Kidney epithelial cell (primary cell): ENCODE measurements at regions not wholly inside any gene's neighbourhood (a gene's known extent, or its start where the extent isn't known, plus 50 kb on each side); places are given as distances from the start of the nearest gene placed in this dataset.

ENCODE experiments used
- DNase-seq: peaks from one replicate; pipeline ENCODE4 v3.0.0-alpha.2; 2010; ENCODE audit warnings: low read depth
- H3K27me3 ChIP-seq: 2 replicates; pipeline ENCODE4 v1.6.0; 2011; ENCODE audit warnings: low read length; ENCODE audit not compliant: control insufficient read depth, insufficient read depth
- H3K36me3 ChIP-seq: 2 replicates; pipeline ENCODE4 v1.5.1; 2011; ENCODE audit warnings: low read length; ENCODE audit not compliant: control insufficient read depth, insufficient read depth
- H3K4me3 ChIP-seq: 2 replicates; pipeline ENCODE4 v1.5.1; 2011; ENCODE audit warnings: low read depth, mild to moderate bottlenecking, control low read depth, low read length
- TF ChIP-seq, protein P1 (sequence below): IDR thresholded peaks from 2 replicates; pipeline ENCODE4 v1.5.1; 2011; ENCODE audit warnings: mild to moderate bottlenecking, moderate library complexity, low read length, control low read depth, inconsistent platforms; ENCODE audit not compliant: insufficient read depth, poor library complexity, severe bottlenecking

DNA sequence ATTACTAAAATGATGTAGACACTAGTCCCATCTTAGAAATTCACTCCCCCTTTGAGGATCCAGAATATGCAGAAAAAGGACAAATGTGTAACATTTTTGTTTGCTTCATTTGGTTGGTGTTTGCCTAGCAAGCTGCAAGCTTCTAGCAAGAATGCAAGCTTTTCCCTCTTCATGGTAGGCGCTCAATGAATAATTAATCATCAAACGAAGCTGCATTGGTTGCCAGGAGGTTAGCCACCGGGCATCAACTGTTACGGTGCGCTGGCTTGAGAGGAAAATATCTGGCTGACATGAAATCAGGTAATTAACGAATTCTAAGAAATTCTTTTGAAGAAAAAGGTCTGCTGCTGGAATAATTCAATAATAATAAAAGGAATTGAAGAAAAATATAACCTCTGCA, 341.0 kb upstream of the KYNU start:
- Histone ChIP-seq H3K27me3 (no peaks in the 10 kb centered on the region), H3K36me3 (no peaks in the 10 kb centered on the region), H3K4me3 (no peak overlapping the region)
- TF ChIP-seq, protein P1, sequence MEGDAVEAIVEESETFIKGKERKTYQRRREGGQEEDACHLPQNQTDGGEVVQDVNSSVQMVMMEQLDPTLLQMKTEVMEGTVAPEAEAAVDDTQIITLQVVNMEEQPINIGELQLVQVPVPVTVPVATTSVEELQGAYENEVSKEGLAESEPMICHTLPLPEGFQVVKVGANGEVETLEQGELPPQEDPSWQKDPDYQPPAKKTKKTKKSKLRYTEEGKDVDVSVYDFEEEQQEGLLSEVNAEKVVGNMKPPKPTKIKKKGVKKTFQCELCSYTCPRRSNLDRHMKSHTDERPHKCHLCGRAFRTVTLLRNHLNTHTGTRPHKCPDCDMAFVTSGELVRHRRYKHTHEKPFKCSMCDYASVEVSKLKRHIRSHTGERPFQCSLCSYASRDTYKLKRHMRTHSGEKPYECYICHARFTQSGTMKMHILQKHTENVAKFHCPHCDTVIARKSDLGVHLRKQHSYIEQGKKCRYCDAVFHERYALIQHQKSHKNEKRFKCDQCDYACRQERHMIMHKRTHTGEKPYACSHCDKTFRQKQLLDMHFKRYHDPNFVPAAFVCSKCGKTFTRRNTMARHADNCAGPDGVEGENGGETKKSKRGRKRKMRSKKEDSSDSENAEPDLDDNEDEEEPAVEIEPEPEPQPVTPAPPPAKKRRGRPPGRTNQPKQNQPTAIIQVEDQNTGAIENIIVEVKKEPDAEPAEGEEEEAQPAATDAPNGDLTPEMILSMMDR = no peak
- DNase-seq = no peak

DNA sequence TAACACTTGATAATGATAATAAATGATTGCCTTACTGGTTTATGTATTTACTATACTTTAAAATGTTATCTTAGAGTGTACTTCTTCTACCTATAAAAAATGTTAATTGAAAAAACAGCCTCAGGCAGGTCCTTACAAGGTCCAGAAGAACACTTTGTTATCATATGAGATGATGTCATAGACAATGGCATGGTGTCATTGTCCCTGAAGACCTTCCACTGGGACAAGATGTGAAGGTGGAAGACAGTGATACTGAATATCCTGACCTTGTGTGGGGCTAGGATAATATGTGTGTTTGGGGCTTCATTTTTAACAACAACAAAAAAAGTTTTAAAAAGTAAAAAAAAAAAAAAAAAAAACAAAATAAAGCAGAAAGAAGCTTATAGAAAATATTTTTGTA, 342.2 kb upstream of the KYNU start:
- Histone ChIP-seq H3K4me3 (no peak overlapping the region), H3K27me3 (no peaks in the 10 kb centered on the region), H3K36me3 (no peaks in the 10 kb centered on the region)
- TF ChIP-seq, protein P1 = no peak
- DNase-seq = no peak

DNA sequence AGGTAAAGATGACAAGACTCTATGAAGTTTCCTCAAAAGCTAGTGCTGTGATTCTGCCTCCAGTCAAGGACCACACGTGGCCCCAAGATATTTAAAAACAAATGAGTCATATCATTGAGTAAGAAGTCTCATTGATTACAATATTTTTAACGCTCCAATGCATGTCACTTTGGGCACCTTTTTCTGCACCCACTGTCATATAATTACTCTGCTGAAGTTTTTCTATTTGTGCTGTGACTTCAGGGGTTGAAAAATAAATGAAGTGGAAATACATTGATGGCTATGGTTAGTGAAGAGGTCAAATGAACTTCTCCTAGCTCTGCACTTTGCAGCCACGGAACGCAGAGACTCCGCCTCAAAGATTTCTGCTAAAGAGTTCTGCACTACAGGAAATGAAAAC, 344.3 kb upstream of the KYNU start:
- DNase-seq = no peak
- H3K36me3 ChIP-seq = no peaks in the 10 kb centered on the region
- H3K4me3 ChIP-seq = no peak overlapping the region
- H3K27me3 ChIP-seq = no peaks in the 10 kb centered on the region
- TF ChIP-seq, protein P1 = no peak

DNA sequence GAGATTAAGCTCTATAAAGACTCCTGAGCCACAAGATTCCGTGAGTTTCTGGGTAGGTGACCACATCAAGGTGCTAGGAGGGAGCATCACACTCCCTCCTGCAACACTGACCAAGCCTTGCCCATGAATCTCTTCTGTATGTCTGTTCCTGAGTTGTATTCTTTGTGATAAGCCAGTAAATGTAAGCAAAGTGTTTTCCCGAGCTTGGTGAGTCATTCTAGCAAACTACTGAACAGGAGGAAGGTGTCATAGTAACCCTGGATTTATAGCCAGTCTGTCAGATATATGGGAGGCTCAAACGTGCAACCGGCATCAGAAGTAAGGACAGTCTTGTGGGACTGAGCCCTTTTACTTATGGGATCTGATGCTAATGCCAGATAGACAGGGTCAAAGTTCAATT, 346.1 kb upstream of the KYNU start:
- no peak for DNase-seq
- Histone ChIP-seq H3K36me3 (no peaks in the 10 kb centered on the region), H3K4me3 (no peak overlapping the region), H3K27me3 (no peaks in the 10 kb centered on the region)
- TF ChIP-seq, protein P1 = no peak

DNA sequence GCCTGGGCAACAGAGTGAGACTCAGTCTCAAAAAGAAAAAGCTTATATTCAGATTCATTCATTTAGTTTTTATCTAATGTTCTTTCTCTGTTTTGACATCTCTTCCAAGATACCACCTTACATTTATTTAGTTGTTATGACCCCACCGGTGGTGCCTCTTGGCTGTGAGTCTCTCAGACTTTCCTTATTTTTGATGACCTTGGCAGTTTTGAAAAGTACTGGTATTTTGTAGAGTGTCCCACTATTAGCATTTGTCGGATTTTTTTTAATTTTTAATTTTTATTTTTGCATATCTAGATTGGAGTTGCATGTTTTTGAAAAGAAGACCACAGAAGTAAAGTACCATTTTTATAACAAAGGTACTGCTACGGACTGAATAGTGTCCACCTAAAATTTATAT, 351.7 kb upstream of the KYNU start:
- Histone ChIP-seq H3K4me3 (no peak overlapping the region), H3K27me3 (no peaks in the 10 kb centered on the region), H3K36me3 (no peaks in the 10 kb centered on the region)
- no peak for DNase-seq
- TF ChIP-seq, protein P1 = no peak

DNA sequence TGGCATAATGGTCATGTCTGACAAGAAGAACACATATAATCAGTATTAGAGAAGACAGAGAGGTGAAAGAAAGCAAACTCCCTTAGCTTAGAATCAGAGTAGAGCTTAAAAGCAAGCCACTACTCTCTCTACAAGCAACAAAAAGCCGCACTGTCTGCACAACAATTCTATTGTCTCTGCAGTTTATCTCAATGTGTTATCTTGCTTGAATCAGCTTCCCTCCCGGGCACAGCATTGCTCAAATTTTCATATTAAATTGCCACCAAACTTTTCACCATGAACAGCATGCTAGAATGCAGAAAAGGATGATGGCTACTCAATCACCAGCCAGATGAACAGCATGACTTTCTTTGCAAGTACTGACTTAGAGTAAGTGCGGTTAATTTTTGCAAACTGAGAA, 356.0 kb upstream of the KYNU start:
- no peak for DNase-seq
- Histone ChIP-seq H3K27me3 (no peaks in the 10 kb centered on the region), H3K4me3 (no peak overlapping the region), H3K36me3 (no peaks in the 10 kb centered on the region)
- TF ChIP-seq, protein P1 = no peak
